ENCODE measurements at regions not wholly inside any gene's neighbourhood (a gene's known extent, or its start where the extent isn't known, plus 50 kb on each side); places are given as distances from the start of the nearest gene placed in this dataset.
"Not testable (repeated sequence)": the region's sequence is repeated elsewhere in the genome, so short reads cannot be mapped to it uniquely, and the experiment has no call there.

GRCh38 chr12:28693565-28694219 is 455.4 kb upstream of the FAR2 start:
- no peak for DNase-seq

GRCh38 chr12:28698553-28698952 is 450.5 kb upstream of the FAR2 start:
- DNase-seq: no peak

- peak; percentile 7 for DNase-seq
Measured at GRCh38 chr12:28699029-28699428, 450.0 kb upstream of the FAR2 start.

- DNase-seq: no peak
Measured at GRCh38 chr12:28700161-28700560, 448.9 kb upstream of the FAR2 start.

GRCh38 chr12:28704477-28705169 is 444.5 kb upstream of the FAR2 start:
- DNase-seq: peak; percentile 24

GRCh38 chr12:28708918-28709371 is 440.1 kb upstream of the FAR2 start:
- DNase-seq: peak; percentile 89

- peak; percentile 26 for DNase-seq
Measured at GRCh38 chr12:28709986-28710685, 438.9 kb upstream of the FAR2 start.

GRCh38 chr12:28710882-28711281 is 438.2 kb upstream of the FAR2 start:
- peak; percentile 94 for DNase-seq

GRCh38 chr12:28711421-28711820 is 437.7 kb upstream of the FAR2 start:
- DNase-seq: no peak

- peak; percentile 37 for DNase-seq
Measured at GRCh38 chr12:28742791-28743190, 406.3 kb upstream of the FAR2 start.

GRCh38 chr12:28746734-28747325 is 402.2 kb upstream of the FAR2 start:
- DNase-seq: no peak

- DNase-seq: no peak
Measured at GRCh38 chr12:28750946-28751685, 398.0 kb upstream of the FAR2 start.

- DNase-seq: no peak
Measured at GRCh38 chr12:28755027-28755426, 394.1 kb upstream of the FAR2 start.

- peak; percentile 4 for DNase-seq
Measured at GRCh38 chr12:28759333-28759732, 389.7 kb upstream of the FAR2 start.

- not testable (repeated sequence) for DNase-seq
Measured at GRCh38 chr12:28760040-28760903, 388.8 kb upstream of the FAR2 start.

GRCh38 chr12:28761897-28762296 is 387.2 kb upstream of the FAR2 start:
- DNase-seq: not testable (repeated sequence)

- DNase-seq: no peak
Measured at GRCh38 chr12:28766398-28766797, 382.7 kb upstream of the FAR2 start.

GRCh38 chr12:28767836-28768348 is 381.2 kb upstream of the FAR2 start:
- DNase-seq: peak; percentile 2

GRCh38 chr12:28770322-28770721 is 378.8 kb upstream of the FAR2 start:
- DNase-seq: no peak

- DNase-seq: no peak
Measured at GRCh38 chr12:28771968-28772367, 377.1 kb upstream of the FAR2 start.

GRCh38 chr12:28775556-28775955 is 373.5 kb upstream of the FAR2 start:
- DNase-seq: no peak

All from fibroblast of skin of abdomen (primary cell).